DND-41 (cell line): ENCODE measurements at regions not wholly inside any gene's neighbourhood (a gene's known extent, or its start where the extent isn't known, plus 50 kb on each side); places are given as distances from the start of the nearest gene placed in this dataset.

Source experiments
- EZH2 ChIP-seq: IDR thresholded peaks from 3 replicates; pipeline ENCODE4 v1.6.1; 2012; ENCODE audit warnings: borderline replicate concordance, low read depth, mild to moderate bottlenecking, moderate library complexity, low read length, inconsistent platforms; ENCODE audit not compliant: severe bottlenecking
- TF ChIP-seq, protein P1 (sequence below): IDR thresholded peaks from 2 replicates; pipeline ENCODE4 v1.5.1; 2012; ENCODE audit warnings: borderline replicate concordance, low read length, moderate library complexity, mild to moderate bottlenecking; ENCODE audit not compliant: poor library complexity, severe bottlenecking; ENCODE audit errors: extremely low read depth

DNA sequence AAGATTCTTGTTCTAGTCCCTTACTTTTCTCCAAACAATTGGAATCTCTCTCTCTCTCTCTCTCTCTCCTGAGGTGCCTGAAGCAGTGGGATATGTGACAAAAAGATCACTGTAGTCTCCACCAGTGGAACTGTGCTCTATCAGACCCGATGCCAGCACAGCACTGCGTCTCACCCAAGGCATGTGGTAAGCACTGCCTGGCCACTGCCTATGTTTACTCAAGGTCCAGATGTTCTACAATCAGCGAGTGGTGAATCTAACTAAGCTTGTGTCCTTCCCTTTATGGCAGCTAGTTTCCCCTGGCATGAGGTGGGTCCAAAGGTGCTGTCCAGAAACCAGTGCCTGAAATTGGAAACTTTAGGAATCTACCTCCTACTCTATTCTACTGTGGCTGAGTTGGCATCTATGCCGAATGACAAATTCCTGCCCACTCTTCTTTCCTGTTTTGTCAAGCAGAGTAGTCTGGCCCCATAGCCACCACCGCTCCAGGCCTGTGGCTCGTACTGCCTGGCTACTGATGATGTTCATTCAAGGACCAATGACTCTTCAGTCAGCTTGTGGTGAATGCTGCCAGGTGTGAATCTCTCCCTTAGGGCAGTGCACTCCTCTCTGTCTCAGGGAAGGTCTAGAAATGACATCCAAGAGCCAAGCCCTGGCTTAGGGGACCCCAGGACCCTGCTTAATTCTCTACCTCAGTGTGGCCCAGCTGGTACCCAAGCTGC, 416.5 kb downstream of the TEX13C start:
- TF ChIP-seq, protein P1, sequence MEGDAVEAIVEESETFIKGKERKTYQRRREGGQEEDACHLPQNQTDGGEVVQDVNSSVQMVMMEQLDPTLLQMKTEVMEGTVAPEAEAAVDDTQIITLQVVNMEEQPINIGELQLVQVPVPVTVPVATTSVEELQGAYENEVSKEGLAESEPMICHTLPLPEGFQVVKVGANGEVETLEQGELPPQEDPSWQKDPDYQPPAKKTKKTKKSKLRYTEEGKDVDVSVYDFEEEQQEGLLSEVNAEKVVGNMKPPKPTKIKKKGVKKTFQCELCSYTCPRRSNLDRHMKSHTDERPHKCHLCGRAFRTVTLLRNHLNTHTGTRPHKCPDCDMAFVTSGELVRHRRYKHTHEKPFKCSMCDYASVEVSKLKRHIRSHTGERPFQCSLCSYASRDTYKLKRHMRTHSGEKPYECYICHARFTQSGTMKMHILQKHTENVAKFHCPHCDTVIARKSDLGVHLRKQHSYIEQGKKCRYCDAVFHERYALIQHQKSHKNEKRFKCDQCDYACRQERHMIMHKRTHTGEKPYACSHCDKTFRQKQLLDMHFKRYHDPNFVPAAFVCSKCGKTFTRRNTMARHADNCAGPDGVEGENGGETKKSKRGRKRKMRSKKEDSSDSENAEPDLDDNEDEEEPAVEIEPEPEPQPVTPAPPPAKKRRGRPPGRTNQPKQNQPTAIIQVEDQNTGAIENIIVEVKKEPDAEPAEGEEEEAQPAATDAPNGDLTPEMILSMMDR: no peak
- TF ChIP-seq EZH2: no peak
